Liver (tissue), 8 donors: ENCODE measurements at regions not wholly inside any gene's neighbourhood (a gene's known extent, or its start where the extent isn't known, plus 50 kb on each side); places are given as distances from the start of the nearest gene placed in this dataset.

Source experiments
- DNase-seq: peaks from one replicate; pipeline ENCODE4 v3.0.0-alpha.2; 2017; ENCODE audit warnings: low spot score
- H3K27ac ChIP-seq, 2 donors: one replicate each; pipeline ENCODE4 v1.7.0; 2013; ENCODE audit warnings: inconsistent platforms in 2 of 2, low read length in 2 of 2, control low read depth in 1 of 2, low read depth in 1 of 2, mild to moderate bottlenecking in 1 of 2
- H3K27me3 ChIP-seq, 4 donors: one replicate each; pipeline versions ENCODE4 v1.6.1 to v1.7.0; 2013; ENCODE audit warnings: low read length in 3 of 4, inconsistent platforms in 1 of 4, mild to moderate bottlenecking in 1 of 4, moderate library complexity in 1 of 4; ENCODE audit not compliant: control insufficient read depth in 4 of 4, insufficient read depth in 4 of 4
- H3K36me3 ChIP-seq, 4 donors: one replicate each; pipeline versions ENCODE4 v1.6.1 to v1.7.0; 2013; ENCODE audit warnings: low read length in 3 of 4, mild to moderate bottlenecking in 3 of 4, low read depth in 1 of 4, moderate library complexity in 1 of 4; ENCODE audit not compliant: control insufficient read depth in 4 of 4, insufficient read depth in 3 of 4
- H3K4me1 ChIP-seq, 4 donors: one replicate each; pipeline versions ENCODE4 v1.6.1 to v1.7.0; 2013; ENCODE audit warnings: low read length in 3 of 4, mild to moderate bottlenecking in 3 of 4, moderate library complexity in 1 of 4; ENCODE audit not compliant: control insufficient read depth in 4 of 4, insufficient read depth in 4 of 4
- H3K4me3 ChIP-seq, 3 donors: one replicate each; pipeline versions ENCODE4 v1.6.1 to v1.7.0; 2013; ENCODE audit warnings: low read length in 3 of 3, control low read depth in 1 of 3, low read depth in 1 of 3, mild to moderate bottlenecking in 1 of 3
- H3K9ac ChIP-seq, 2 donors: one replicate each; pipeline ENCODE4 v1.7.0; 2013; ENCODE audit warnings: low read length in 2 of 2, mild to moderate bottlenecking in 2 of 2, moderate library complexity in 2 of 2, control low read depth in 1 of 2, low read depth in 1 of 2
- H3K9me3 ChIP-seq, 4 donors: one replicate each; pipeline versions ENCODE4 v1.6.1 to v1.7.0; 2013; ENCODE audit warnings: low read length in 3 of 4; ENCODE audit not compliant: control insufficient read depth in 4 of 4
- EGR1 ChIP-seq, 2 donors: IDR thresholded peaks; 2 replicates each; pipeline ENCODE4 v1.6.1; 2016 to 2018; ENCODE audit warnings: antibody characterized with exemption in 2 of 2, low read depth in 2 of 2
- FOXA1 ChIP-seq: IDR thresholded peaks from 2 replicates; pipeline ENCODE4 v1.6.1; 2016; ENCODE audit warnings: antibody characterized with exemption
- FOXA2 ChIP-seq: IDR thresholded peaks from 2 replicates; pipeline ENCODE4 v1.6.1; 2016; ENCODE audit warnings: antibody characterized with exemption
- GABPA ChIP-seq, 2 donors: IDR thresholded peaks in 1 of 2; conservative IDR thresholded peaks in 1 of 2; 2 replicates each; pipeline ENCODE4 v1.6.1; 2016; ENCODE audit warnings: antibody characterized with exemption in 2 of 2, mild to moderate bottlenecking in 1 of 2, moderate library complexity in 1 of 2
- HNF4A ChIP-seq, 2 donors: conservative IDR thresholded peaks; 2 replicates each; pipeline ENCODE4 v1.6.1; 2016; ENCODE audit warnings: antibody characterized with exemption in 2 of 2, mild to moderate bottlenecking in 2 of 2
- HNF4G ChIP-seq: IDR thresholded peaks from 2 replicates; pipeline ENCODE4 v1.6.1; 2016; ENCODE audit warnings: antibody characterized with exemption
- JUND ChIP-seq, 2 donors: IDR thresholded peaks; 2 replicates each; pipeline ENCODE4 v1.6.1; 2016; ENCODE audit warnings: antibody characterized with exemption in 2 of 2
- NR2F2 ChIP-seq: IDR thresholded peaks from 2 replicates; pipeline ENCODE4 v1.6.1; 2016; ENCODE audit warnings: antibody characterized with exemption
- RAD21 ChIP-seq, 2 donors: IDR thresholded peaks; 2 replicates each; pipeline ENCODE4 v1.6.1; 2016; ENCODE audit warnings: antibody characterized with exemption in 2 of 2, mild to moderate bottlenecking in 2 of 2
- RXRA ChIP-seq, 2 donors: IDR thresholded peaks; 2 replicates each; pipeline ENCODE4 v1.6.1; 2017 to 2018; ENCODE audit warnings: antibody characterized with exemption in 2 of 2, mild to moderate bottlenecking in 1 of 2
- SP1 ChIP-seq: IDR thresholded peaks from 2 replicates; pipeline ENCODE4 v1.6.1; 2018; ENCODE audit warnings: antibody characterized with exemption, mild to moderate bottlenecking
- TAF1 ChIP-seq: conservative IDR thresholded peaks from 2 replicates; pipeline ENCODE4 v1.6.1; 2016; ENCODE audit warnings: antibody characterized with exemption, mild to moderate bottlenecking
- YY1 ChIP-seq: IDR thresholded peaks from 2 replicates; pipeline ENCODE4 v1.6.1; 2016; ENCODE audit warnings: antibody characterized with exemption, mild to moderate bottlenecking
- WGBS: extraction: QIAGEN DNeasy Blood & Tissue Kit; methylation state at CpG from one replicate; pipeline ENCODE4 v1.1.7; 2013; 5-methylcytosine and 5-hydroxymethylcytosine counted together
- TF ChIP-seq, protein P1 (sequence below): IDR thresholded peaks from 2 replicates; pipeline ENCODE4 v1.6.1; 2016; ENCODE audit warnings: antibody characterized with exemption
- TF ChIP-seq, protein P2 (sequence below): fragments of 150-350 bp; IDR thresholded peaks from 2 replicates; pipeline ENCODE4 v1.5.1; 2017; ENCODE audit warnings: improper control_type of control experiment, low read depth, low read length; ENCODE audit not compliant: missing input control
- TF ChIP-seq, protein P3 (sequence below): IDR thresholded peaks from 2 replicates; pipeline ENCODE4 v1.6.1; 2016; ENCODE audit warnings: antibody characterized with exemption
- TF ChIP-seq, protein P4 (sequence below): IDR thresholded peaks from 2 replicates; pipeline ENCODE4 v1.6.1; 2016; ENCODE audit warnings: antibody characterized with exemption, mild to moderate bottlenecking
- TF ChIP-seq, protein P5 (sequence below): IDR thresholded peaks from 2 replicates; pipeline ENCODE4 v1.6.1; 2016; ENCODE audit warnings: antibody characterized with exemption
- donor health status: healthy.
- donor health status: healthy.
- donor health status: healthy.
- donor health status: healthy.
- donor health status: healthy.

DNA sequence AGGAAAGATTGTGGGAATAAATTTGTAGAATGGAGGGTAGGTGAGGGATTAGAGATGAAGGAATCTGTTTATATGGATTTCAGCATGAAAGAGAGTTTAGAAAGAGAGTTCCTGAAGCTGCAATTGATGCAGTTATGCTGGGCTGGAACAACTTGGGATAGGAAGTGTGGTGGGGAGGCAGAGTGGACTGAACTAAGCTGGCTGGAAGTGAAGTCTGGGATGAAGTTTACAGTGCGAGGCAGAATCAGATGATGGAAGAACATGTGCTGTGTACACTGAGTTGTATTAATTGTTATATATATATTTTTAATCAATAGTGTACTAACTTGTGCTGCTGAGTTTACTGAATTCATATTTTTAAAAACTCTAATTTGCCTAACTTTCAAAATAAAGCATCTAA lies 461.9 kb downstream of the SPRY1 start:
- H3K27me3 ChIP-seq = peaks cover 0 to 7% (median 0%) of the 10 kb centered on the region in 4 donors
- no peaks in the 10 kb centered on the region for H3K4me1 ChIP-seq
- TF ChIP-seq, protein P1, sequence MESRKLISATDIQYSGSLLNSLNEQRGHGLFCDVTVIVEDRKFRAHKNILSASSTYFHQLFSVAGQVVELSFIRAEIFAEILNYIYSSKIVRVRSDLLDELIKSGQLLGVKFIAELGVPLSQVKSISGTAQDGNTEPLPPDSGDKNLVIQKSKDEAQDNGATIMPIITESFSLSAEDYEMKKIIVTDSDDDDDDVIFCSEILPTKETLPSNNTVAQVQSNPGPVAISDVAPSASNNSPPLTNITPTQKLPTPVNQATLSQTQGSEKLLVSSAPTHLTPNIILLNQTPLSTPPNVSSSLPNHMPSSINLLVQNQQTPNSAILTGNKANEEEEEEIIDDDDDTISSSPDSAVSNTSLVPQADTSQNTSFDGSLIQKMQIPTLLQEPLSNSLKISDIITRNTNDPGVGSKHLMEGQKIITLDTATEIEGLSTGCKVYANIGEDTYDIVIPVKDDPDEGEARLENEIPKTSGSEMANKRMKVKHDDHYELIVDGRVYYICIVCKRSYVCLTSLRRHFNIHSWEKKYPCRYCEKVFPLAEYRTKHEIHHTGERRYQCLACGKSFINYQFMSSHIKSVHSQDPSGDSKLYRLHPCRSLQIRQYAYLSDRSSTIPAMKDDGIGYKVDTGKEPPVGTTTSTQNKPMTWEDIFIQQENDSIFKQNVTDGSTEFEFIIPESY = no peak
- TF ChIP-seq, protein P2, sequence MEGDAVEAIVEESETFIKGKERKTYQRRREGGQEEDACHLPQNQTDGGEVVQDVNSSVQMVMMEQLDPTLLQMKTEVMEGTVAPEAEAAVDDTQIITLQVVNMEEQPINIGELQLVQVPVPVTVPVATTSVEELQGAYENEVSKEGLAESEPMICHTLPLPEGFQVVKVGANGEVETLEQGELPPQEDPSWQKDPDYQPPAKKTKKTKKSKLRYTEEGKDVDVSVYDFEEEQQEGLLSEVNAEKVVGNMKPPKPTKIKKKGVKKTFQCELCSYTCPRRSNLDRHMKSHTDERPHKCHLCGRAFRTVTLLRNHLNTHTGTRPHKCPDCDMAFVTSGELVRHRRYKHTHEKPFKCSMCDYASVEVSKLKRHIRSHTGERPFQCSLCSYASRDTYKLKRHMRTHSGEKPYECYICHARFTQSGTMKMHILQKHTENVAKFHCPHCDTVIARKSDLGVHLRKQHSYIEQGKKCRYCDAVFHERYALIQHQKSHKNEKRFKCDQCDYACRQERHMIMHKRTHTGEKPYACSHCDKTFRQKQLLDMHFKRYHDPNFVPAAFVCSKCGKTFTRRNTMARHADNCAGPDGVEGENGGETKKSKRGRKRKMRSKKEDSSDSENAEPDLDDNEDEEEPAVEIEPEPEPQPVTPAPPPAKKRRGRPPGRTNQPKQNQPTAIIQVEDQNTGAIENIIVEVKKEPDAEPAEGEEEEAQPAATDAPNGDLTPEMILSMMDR = no peak
- TF ChIP-seq, protein P3, sequence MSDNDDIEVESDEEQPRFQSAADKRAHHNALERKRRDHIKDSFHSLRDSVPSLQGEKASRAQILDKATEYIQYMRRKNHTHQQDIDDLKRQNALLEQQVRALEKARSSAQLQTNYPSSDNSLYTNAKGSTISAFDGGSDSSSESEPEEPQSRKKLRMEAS = no peak
- TF ChIP-seq HNF4A (conservative IDR thresholded peaks at IDR 0.05) = no peak
- no peak for TF ChIP-seq JUND (IDR thresholded peaks at IDR 0.05)
- TF ChIP-seq, protein P4, sequence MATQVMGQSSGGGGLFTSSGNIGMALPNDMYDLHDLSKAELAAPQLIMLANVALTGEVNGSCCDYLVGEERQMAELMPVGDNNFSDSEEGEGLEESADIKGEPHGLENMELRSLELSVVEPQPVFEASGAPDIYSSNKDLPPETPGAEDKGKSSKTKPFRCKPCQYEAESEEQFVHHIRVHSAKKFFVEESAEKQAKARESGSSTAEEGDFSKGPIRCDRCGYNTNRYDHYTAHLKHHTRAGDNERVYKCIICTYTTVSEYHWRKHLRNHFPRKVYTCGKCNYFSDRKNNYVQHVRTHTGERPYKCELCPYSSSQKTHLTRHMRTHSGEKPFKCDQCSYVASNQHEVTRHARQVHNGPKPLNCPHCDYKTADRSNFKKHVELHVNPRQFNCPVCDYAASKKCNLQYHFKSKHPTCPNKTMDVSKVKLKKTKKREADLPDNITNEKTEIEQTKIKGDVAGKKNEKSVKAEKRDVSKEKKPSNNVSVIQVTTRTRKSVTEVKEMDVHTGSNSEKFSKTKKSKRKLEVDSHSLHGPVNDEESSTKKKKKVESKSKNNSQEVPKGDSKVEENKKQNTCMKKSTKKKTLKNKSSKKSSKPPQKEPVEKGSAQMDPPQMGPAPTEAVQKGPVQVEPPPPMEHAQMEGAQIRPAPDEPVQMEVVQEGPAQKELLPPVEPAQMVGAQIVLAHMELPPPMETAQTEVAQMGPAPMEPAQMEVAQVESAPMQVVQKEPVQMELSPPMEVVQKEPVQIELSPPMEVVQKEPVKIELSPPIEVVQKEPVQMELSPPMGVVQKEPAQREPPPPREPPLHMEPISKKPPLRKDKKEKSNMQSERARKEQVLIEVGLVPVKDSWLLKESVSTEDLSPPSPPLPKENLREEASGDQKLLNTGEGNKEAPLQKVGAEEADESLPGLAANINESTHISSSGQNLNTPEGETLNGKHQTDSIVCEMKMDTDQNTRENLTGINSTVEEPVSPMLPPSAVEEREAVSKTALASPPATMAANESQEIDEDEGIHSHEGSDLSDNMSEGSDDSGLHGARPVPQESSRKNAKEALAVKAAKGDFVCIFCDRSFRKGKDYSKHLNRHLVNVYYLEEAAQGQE = no peak
- no peak for TF ChIP-seq FOXA1
- no peak overlapping the region for H3K4me3 ChIP-seq
- H3K9me3 ChIP-seq = no peaks in the 10 kb centered on the region
- WGBS = 79% methylated on average over 1 of the region's 1 CpG
- no peak overlapping the region for H3K27ac ChIP-seq
- H3K9ac ChIP-seq = no peak overlapping the region
- DNase-seq = no peak
- no peaks in the 10 kb centered on the region for H3K36me3 ChIP-seq

DNA sequence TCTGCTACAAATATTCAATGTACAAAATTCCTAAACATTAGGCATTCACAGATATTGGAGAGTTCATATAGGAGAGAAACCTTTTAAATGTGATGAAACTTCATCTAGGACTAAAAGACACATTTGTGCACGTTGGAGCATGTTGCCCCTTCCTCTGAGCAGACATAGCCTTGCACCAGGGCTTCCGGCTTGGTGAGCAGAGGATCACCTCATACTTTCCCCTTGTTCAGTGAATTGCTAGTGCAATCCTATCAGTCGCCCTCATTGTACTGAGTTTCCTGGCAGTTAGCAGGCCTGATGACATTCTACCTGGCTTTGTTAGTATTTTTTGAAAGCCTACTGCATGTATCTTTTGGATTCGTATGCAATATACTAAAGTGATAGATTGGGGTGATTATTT lies 466.2 kb downstream of the SPRY1 start:
- H3K4me3 ChIP-seq = no peak overlapping the region
- no peaks in the 10 kb centered on the region for H3K4me1 ChIP-seq
- no peaks in the 10 kb centered on the region for H3K36me3 ChIP-seq
- no peak for DNase-seq
- peaks cover 0 to 7% (median 0%) of the 10 kb centered on the region in 4 donors for H3K27me3 ChIP-seq
- H3K9me3 ChIP-seq = no peaks in the 10 kb centered on the region
- H3K9ac ChIP-seq = no peak overlapping the region
- 78% methylated on average over 4 of the region's 4 CpGs for WGBS
- H3K27ac ChIP-seq = no peak overlapping the region
- TF ChIP-seq, protein P2 = no peak
- TF ChIP-seq RXRA (IDR thresholded peaks at IDR 0.05) (no peak), SP1 (no peak), TAF1 (no peak), GABPA (IDR thresholded peaks at IDR 0.05 in 1 of 2, conservative IDR thresholded peaks at IDR 0.05 in 1 of 2) (no peak), YY1 (no peak), RAD21 (IDR thresholded peaks at IDR 0.05) (no peak), HNF4G (no peak), FOXA2 (no peak), HNF4A (conservative IDR thresholded peaks at IDR 0.05) (no peak), EGR1 (IDR thresholded peaks at IDR 0.05; ENCODE audit: low read depth in 2 of 2) (no peak), FOXA1 (no peak), NR2F2 (no peak)
- TF ChIP-seq, protein P3 = no peak
- TF ChIP-seq, protein P5, sequence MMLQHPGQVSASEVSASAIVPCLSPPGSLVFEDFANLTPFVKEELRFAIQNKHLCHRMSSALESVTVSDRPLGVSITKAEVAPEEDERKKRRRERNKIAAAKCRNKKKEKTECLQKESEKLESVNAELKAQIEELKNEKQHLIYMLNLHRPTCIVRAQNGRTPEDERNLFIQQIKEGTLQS = no peak
- TF ChIP-seq, protein P4 = no peak
